ENCODE measurements at regions not wholly inside any gene's neighbourhood (a gene's known extent, or its start where the extent isn't known, plus 50 kb on each side); places are given as distances from the start of the nearest gene placed in this dataset.

GRCh38 chr3:193865896-193866480 is 270.0 kb upstream of the HES1 start:
- TF ChIP-seq ZNF488 (tag by site-specific recombination; IDR thresholded peaks at IDR 0.05) (no peak), ZNF692 (tag by site-specific recombination; IDR thresholded peaks at IDR 0.05) (no peak), ZNF112 (tag by site-specific recombination; IDR thresholded peaks at IDR 0.05) (no peak), ZBTB11 (tag by site-specific recombination; conservative IDR thresholded peaks at IDR 0.05; ENCODE audit: low read depth) (no peak), ZNF670 (tag by site-specific recombination; IDR thresholded peaks at IDR 0.05; ENCODE audit: low read depth) (no peak), ZNF184 (tag by site-specific recombination; IDR thresholded peaks at IDR 0.05) (no peak), ZNF266 (tag by site-specific recombination; IDR thresholded peaks at IDR 0.05; ENCODE audit: low read depth) (no peak), SP2 (tag by site-specific recombination; IDR thresholded peaks at IDR 0.05) (no peak), RBAK (tag by site-specific recombination; IDR thresholded peaks at IDR 0.05) (no peak), ZBTB6 (tag by site-specific recombination; IDR thresholded peaks at IDR 0.05) (no peak), GLI4 (tag by site-specific recombination; IDR thresholded peaks at IDR 0.05) (no peak), ZNF776 (tag by site-specific recombination; IDR thresholded peaks at IDR 0.05; ENCODE audit: borderline replicate concordance) (no peak), ZNF366 (tag by site-specific recombination; conservative IDR thresholded peaks at IDR 0.05) (no peak), ZNF2 (tag by site-specific recombination; IDR thresholded peaks at IDR 0.05) (no peak)
- ChIA-PET CTCF (no interaction called here), POLR2A (no interaction called here)
- no peaks in the 10 kb centered on the region for H3K36me3 ChIP-seq (ENCODE audit: control insufficient read depth in 2 of 2, insufficient read depth in 1 of 2, low read length in 2 of 2)
- no peaks in the 10 kb centered on the region for H3K9me3 ChIP-seq (ENCODE audit: control insufficient read depth, insufficient read depth, low read depth, low read length)
- no peak overlapping the region for H3K27ac ChIP-seq (ENCODE audit: extremely low read depth, low read depth, low read length)
- H3K4me1 ChIP-seq (ENCODE audit: control insufficient read depth, insufficient read depth, low read length), result no peaks in the 10 kb centered on the region
- H3K4me3 ChIP-seq (ENCODE audit: low read depth, low read length), result no peak overlapping the region

GRCh38 chr3:193868590-193868989 is 267.4 kb upstream of the HES1 start:
- Histone ChIP-seq H3K4me1 (ENCODE audit: control insufficient read depth, insufficient read depth, low read length) (no peaks in the 10 kb centered on the region), H3K36me3 (ENCODE audit: control insufficient read depth in 2 of 2, insufficient read depth in 1 of 2, low read length in 2 of 2) (no peaks in the 10 kb centered on the region), H3K9me3 (ENCODE audit: control insufficient read depth, insufficient read depth, low read depth, low read length) (no peaks in the 10 kb centered on the region), H3K27ac (ENCODE audit: extremely low read depth, low read depth, low read length) (no peak overlapping the region), H3K4me3 (ENCODE audit: low read depth, low read length) (no peak overlapping the region)
- ChIA-PET CTCF (no interaction called here), POLR2A (no interaction called here)
- TF ChIP-seq ZNF658 (tag by site-specific recombination; IDR thresholded peaks at IDR 0.05), result no peak
- TF ChIP-seq ZFHX2 (tag by site-specific recombination; conservative IDR thresholded peaks at IDR 0.05), result no peak
- no peak for TF ChIP-seq ZSCAN5A (tag by site-specific recombination; IDR thresholded peaks at IDR 0.05)
- TF ChIP-seq ZNF19 (tag by site-specific recombination; IDR thresholded peaks at IDR 0.05; ENCODE audit: low read depth), result no peak
- no peak for TF ChIP-seq ZNF140 (tag by site-specific recombination; IDR thresholded peaks at IDR 0.05)
- TF ChIP-seq ZNF837 (tag by site-specific recombination; IDR thresholded peaks at IDR 0.05), result no peak
- no peak for TF ChIP-seq ZNF138 (tag by site-specific recombination; IDR thresholded peaks at IDR 0.05; ENCODE audit: borderline replicate concordance)
- TF ChIP-seq KLF9 (tag by site-specific recombination; IDR thresholded peaks at IDR 0.05; ENCODE audit: low read depth), result no peak
- no peak for TF ChIP-seq BCL11B (tag by site-specific recombination; IDR thresholded peaks at IDR 0.05; ENCODE audit: low read depth)
- no peak for TF ChIP-seq ZNF24 (tag by site-specific recombination; IDR thresholded peaks at IDR 0.05)

All from HEK293 (cell line).